Fibroblast of lung (primary cell): ENCODE measurements at regions not wholly inside any gene's neighbourhood (a gene's known extent, or its start where the extent isn't known, plus 50 kb on each side); places are given as distances from the start of the nearest gene placed in this dataset.

ENCODE experiments used
- DNase-seq, 2 donors: peaks; one replicate each; pipeline versions ENCODE4 v3.0.0 to v3.0.0-alpha.2; 2010; ENCODE audit warnings: low read depth in 2 of 2
- H2AFZ ChIP-seq: 2 replicates; pipeline ENCODE4 v1.5.1; 2012; ENCODE audit warnings: low read length, control low read depth, inconsistent platforms
- H3K27ac ChIP-seq: 2 replicates; pipeline ENCODE4 v1.5.1; 2011; ENCODE audit warnings: low read length, control low read depth; ENCODE audit not compliant: insufficient read depth
- H3K27me3 ChIP-seq: 2 replicates; pipeline ENCODE4 v1.5.1; 2011; ENCODE audit warnings: mild to moderate bottlenecking, low read length; ENCODE audit not compliant: control insufficient read depth, insufficient read depth
- H3K36me3 ChIP-seq: 2 replicates; pipeline ENCODE4 v1.5.1; 2011; ENCODE audit warnings: low read length; ENCODE audit not compliant: control insufficient read depth, insufficient read depth
- H3K4me1 ChIP-seq: 2 replicates; pipeline ENCODE4 v1.5.1; 2011; ENCODE audit warnings: low read length; ENCODE audit not compliant: control insufficient read depth, insufficient read depth; ENCODE audit errors: extremely low read depth
- H3K4me2 ChIP-seq: 2 replicates; pipeline ENCODE4 v1.5.1; 2011; ENCODE audit warnings: low read length, control low read depth; ENCODE audit not compliant: insufficient read depth; ENCODE audit errors: extremely low read depth
- H3K4me3 ChIP-seq, 4 experiments: fragments of 200-600 bp in 1 of 4; sonication (generic) in 1 of 4; replicated peaks in 1 of 4; 2 replicates each; pipeline ENCODE4 v1.5.1; 2011 to 2016; ENCODE audit warnings: low read length in 4 of 4, low read depth in 3 of 4, mild to moderate bottlenecking in 3 of 4, control low read depth in 2 of 4, inconsistent platforms in 1 of 4, mixed read lengths in 1 of 4; ENCODE audit not compliant: insufficient read depth in 1 of 4; ENCODE audit errors: control extremely low read depth in 1 of 4
- H3K79me2 ChIP-seq: 2 replicates; pipeline ENCODE4 v1.5.1; 2012; ENCODE audit warnings: mild to moderate bottlenecking, low read length, inconsistent platforms; ENCODE audit not compliant: control insufficient read depth, insufficient read depth
- H3K9ac ChIP-seq: 2 replicates; pipeline ENCODE4 v1.5.1; 2011; ENCODE audit warnings: mild to moderate bottlenecking, low read length, control low read depth; ENCODE audit not compliant: insufficient read depth
- H3K9me3 ChIP-seq: 2 replicates; pipeline ENCODE4 v1.5.1; 2012; ENCODE audit warnings: low read depth, low read length; ENCODE audit not compliant: control insufficient read depth, insufficient read depth
- H4K20me1 ChIP-seq: 2 replicates; pipeline ENCODE4 v1.5.1; 2011; ENCODE audit warnings: low read length; ENCODE audit not compliant: control insufficient read depth, insufficient read depth; ENCODE audit errors: extremely low read depth
- EZH2 ChIP-seq: IDR thresholded peaks from 2 replicates; pipeline ENCODE4 v1.5.1; 2012; ENCODE audit warnings: low read length, control low read depth, mild to moderate bottlenecking; ENCODE audit errors: missing control alignments
- TF ChIP-seq, protein P1 (sequence below), 2 donors: IDR thresholded peaks in 1 of 2; conservative IDR thresholded peaks in 1 of 2; 1 replicate in 1 of 2; 2 replicates in 1 of 2; pipeline ENCODE4 v1.5.1; 2011 to 2012; ENCODE audit warnings: low read length in 2 of 2, control low read depth in 1 of 2, inconsistent platforms in 1 of 2, low read depth in 1 of 2, mild to moderate bottlenecking in 1 of 2

DNA sequence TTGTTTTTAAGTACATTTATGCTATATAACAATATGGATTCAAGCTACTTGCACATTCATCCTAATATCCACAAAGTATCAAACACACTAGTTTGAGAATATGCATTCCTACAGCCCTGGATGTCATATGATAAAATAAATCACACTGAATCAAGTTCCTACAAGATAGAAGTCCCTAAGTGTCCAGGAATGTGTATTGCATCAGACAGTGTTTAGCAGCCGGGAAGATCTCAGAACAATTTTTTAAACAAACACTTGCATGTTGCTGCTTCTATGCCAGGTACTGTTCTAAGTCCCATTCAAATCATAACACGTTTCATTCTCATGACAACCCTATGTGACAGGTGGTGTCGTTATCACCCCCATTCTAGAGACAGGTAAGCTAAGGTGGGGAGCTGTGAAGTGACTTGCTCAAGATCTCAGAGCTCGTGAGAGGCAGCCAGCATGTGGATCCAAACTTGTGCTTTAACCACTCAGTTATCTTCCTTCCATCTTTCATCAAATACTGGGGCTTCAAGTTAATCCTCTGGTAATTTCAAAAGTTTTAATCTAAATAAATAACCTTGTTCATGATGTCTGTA is 68.3 kb upstream of the KIF26B start:
- Histone ChIP-seq H3K4me3 (no peak overlapping the region), H3K9me3 (no peaks in the 10 kb centered on the region), H3K79me2 (no peaks in the 10 kb centered on the region), H3K4me2 (no peak overlapping the region), H3K27ac (no peak overlapping the region), H3K27me3 (no peaks in the 10 kb centered on the region), H3K4me1 (peaks cover 16% of the 10 kb centered on the region), H4K20me1 (no peaks in the 10 kb centered on the region), H3K9ac (no peak overlapping the region), H3K36me3 (no peaks in the 10 kb centered on the region), H2AFZ (no peak overlapping the region)
- TF ChIP-seq, protein P1, sequence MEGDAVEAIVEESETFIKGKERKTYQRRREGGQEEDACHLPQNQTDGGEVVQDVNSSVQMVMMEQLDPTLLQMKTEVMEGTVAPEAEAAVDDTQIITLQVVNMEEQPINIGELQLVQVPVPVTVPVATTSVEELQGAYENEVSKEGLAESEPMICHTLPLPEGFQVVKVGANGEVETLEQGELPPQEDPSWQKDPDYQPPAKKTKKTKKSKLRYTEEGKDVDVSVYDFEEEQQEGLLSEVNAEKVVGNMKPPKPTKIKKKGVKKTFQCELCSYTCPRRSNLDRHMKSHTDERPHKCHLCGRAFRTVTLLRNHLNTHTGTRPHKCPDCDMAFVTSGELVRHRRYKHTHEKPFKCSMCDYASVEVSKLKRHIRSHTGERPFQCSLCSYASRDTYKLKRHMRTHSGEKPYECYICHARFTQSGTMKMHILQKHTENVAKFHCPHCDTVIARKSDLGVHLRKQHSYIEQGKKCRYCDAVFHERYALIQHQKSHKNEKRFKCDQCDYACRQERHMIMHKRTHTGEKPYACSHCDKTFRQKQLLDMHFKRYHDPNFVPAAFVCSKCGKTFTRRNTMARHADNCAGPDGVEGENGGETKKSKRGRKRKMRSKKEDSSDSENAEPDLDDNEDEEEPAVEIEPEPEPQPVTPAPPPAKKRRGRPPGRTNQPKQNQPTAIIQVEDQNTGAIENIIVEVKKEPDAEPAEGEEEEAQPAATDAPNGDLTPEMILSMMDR (conservative IDR thresholded peaks at IDR 0.05 in 1 of 2, IDR thresholded peaks at IDR 0.05 in 1 of 2; ENCODE audit: low read depth in 1 of 2, low read length in 2 of 2) = no peak
- TF ChIP-seq EZH2 = no peak
- DNase-seq = peak; percentile 61 to 73

DNA sequence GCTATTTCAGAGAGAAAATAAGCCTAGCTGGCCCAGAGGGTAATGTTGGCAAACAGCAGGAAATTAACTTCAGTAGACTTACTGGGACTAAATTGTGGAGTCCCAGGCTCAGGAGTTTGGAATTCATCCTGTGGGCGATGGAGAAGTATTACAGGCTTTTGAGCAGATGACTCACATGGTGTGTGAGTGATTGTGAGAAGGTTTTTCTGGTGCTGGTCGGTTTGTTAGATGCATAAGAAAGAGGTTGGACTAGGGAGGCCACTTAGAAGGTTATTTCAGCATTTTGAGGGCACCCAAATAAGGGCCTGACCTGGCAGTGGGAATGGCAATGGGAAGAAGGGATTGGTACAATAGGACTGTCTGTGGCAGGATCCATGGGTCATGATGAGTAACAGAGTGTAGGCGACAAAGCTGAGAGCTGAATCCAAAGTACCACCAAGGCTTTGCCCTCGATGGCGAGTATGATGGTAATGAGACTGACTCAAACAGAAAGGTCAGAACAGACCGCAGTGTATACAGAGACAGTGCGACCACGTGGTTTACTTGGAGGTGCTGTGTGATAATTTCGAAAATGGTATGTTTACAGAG is 69.2 kb upstream of the KIF26B start:
- Histone ChIP-seq H3K27me3 (no peaks in the 10 kb centered on the region), H3K9ac (no peak overlapping the region), H3K79me2 (no peaks in the 10 kb centered on the region), H3K4me3 (no peak overlapping the region), H3K36me3 (no peaks in the 10 kb centered on the region), H3K4me2 (peak overlapping the region; percentile 46), H3K27ac (peak overlapping the region; percentile 74), H4K20me1 (no peaks in the 10 kb centered on the region), H3K9me3 (no peaks in the 10 kb centered on the region), H3K4me1 (peaks cover 13% of the 10 kb centered on the region), H2AFZ (no peak overlapping the region)
- DNase-seq = peak; percentile 95 to 99
- TF ChIP-seq EZH2 = no peak
- TF ChIP-seq, protein P1 (conservative IDR thresholded peaks at IDR 0.05 in 1 of 2, IDR thresholded peaks at IDR 0.05 in 1 of 2; ENCODE audit: low read depth in 1 of 2, low read length in 2 of 2) = peak; percentile 15 to 41

DNA sequence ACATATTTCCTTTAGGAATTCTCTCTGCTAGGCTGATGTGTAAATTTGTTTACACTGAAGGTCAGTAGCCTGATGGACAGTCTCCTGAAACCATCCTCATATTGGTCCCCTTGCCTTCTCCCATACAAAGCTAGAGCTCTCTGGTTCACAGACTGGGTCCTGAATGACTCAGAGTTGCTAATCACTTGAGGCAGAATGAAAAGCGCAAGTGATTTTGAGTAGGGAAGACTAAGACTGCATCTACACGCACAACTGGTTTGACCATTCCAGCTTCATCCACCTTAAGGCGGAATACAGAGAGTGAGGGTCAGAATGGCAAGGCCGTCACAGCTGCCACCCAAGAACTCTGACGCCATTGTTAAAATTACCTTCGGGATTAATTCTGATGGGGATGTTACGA is 70.2 kb upstream of the KIF26B start:
- H2AFZ ChIP-seq = no peak overlapping the region
- no peaks in the 10 kb centered on the region for H3K27me3 ChIP-seq
- DNase-seq = peak; percentile 10 to 72
- no peaks in the 10 kb centered on the region for H4K20me1 ChIP-seq
- H3K4me3 ChIP-seq = no peak overlapping the region
- no peaks in the 10 kb centered on the region for H3K9me3 ChIP-seq
- no peak overlapping the region for H3K27ac ChIP-seq
- peaks cover 13% of the 10 kb centered on the region for H3K4me1 ChIP-seq
- no peaks in the 10 kb centered on the region for H3K79me2 ChIP-seq
- H3K4me2 ChIP-seq = no peak overlapping the region
- no peaks in the 10 kb centered on the region for H3K36me3 ChIP-seq
- TF ChIP-seq EZH2 = no peak
- TF ChIP-seq, protein P1 (conservative IDR thresholded peaks at IDR 0.05 in 1 of 2, IDR thresholded peaks at IDR 0.05 in 1 of 2; ENCODE audit: low read depth in 1 of 2, low read length in 2 of 2) = no peak
- H3K9ac ChIP-seq = no peak overlapping the region
